ENCODE measurements at regions not wholly inside any gene's neighbourhood (a gene's known extent, or its start where the extent isn't known, plus 50 kb on each side); places are given as distances from the start of the nearest gene placed in this dataset.

DNA sequence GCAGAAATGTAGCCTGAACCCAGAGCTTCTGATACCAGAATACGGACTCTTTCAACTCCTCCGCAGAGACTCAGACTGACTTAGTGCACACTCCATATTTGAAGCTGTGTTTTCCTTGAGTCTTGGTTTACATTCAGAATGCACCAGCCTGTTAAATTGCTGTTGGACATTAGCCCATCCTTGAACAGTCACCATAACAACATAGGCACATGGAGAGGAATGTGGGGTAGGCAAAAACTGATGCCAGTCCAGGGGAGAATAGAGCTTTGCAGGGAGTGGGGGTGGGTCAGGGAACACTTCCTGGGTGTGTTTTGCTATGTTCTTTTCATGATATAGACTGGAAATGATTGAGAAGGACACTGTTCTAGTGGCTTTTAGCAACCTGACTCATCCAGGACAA lies 76.3 kb upstream of the CACNA1E start:
- TF ChIP-seq, protein P1, sequence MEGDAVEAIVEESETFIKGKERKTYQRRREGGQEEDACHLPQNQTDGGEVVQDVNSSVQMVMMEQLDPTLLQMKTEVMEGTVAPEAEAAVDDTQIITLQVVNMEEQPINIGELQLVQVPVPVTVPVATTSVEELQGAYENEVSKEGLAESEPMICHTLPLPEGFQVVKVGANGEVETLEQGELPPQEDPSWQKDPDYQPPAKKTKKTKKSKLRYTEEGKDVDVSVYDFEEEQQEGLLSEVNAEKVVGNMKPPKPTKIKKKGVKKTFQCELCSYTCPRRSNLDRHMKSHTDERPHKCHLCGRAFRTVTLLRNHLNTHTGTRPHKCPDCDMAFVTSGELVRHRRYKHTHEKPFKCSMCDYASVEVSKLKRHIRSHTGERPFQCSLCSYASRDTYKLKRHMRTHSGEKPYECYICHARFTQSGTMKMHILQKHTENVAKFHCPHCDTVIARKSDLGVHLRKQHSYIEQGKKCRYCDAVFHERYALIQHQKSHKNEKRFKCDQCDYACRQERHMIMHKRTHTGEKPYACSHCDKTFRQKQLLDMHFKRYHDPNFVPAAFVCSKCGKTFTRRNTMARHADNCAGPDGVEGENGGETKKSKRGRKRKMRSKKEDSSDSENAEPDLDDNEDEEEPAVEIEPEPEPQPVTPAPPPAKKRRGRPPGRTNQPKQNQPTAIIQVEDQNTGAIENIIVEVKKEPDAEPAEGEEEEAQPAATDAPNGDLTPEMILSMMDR (IDR thresholded peaks at IDR 0.05; ENCODE audit: insufficient read depth, low read depth, low read length): no peak
- TF ChIP-seq EZH2 (IDR thresholded peaks at IDR 0.05; ENCODE audit: insufficient read depth, low read length): no peak
